ENCODE measurements at regions not wholly inside any gene's neighbourhood (a gene's known extent, or its start where the extent isn't known, plus 50 kb on each side); places are given as distances from the start of the nearest gene placed in this dataset.

GRCh38 chr14:34334329-34334728, 127.7 kb downstream of the SPTSSA start:
- no peak for DNase-seq (ENCODE audit: insufficient read length, low spot score, missing footprints)

GRCh38 chr14:34331728-34332623, 130.1 kb downstream of the SPTSSA start:
- no peaks in the 10 kb centered on the region for H3K36me3 ChIP-seq (ENCODE audit: insufficient read depth, low read length)
- no peaks in the 10 kb centered on the region for H3K27me3 ChIP-seq (ENCODE audit: insufficient read depth, low read length)
- peak overlapping the region; percentile 28 for H3K4me3 ChIP-seq (ENCODE audit: insufficient read depth, low read length)
- peak overlapping the region; percentile 48 for H3K4me2 ChIP-seq (ENCODE audit: insufficient read depth, low read length)
- no peaks in the 10 kb centered on the region for H3K79me2 ChIP-seq (ENCODE audit: insufficient read depth, low read length)
- no peaks in the 10 kb centered on the region for H3K9me3 ChIP-seq (ENCODE audit: low read depth, low read length)
- H2AFZ ChIP-seq (ENCODE audit: low read length) = peak overlapping the region; percentile 88
- H4K20me1 ChIP-seq (ENCODE audit: insufficient read depth, low read length) = no peaks in the 10 kb centered on the region
- peaks cover 5% of the 10 kb centered on the region for H3K4me1 ChIP-seq (ENCODE audit: insufficient read depth, low read length)
- H3K27ac ChIP-seq (ENCODE audit: low read depth, low read length) = peak overlapping the region; percentile 53
- DNase-seq (ENCODE audit: insufficient read length, low spot score, missing footprints) = no peak
- peak; percentile 85 for TF ChIP-seq CTCF (IDR thresholded peaks at IDR 0.05; ENCODE audit: extremely low read depth, low read depth, low read length)

More at GRCh38 chr14:34334329-34334728, 127.7 kb downstream of the SPTSSA start:
- no peaks in the 10 kb centered on the region for H3K27me3 ChIP-seq (ENCODE audit: insufficient read depth, low read length)
- H3K9me3 ChIP-seq (ENCODE audit: low read depth, low read length) = no peaks in the 10 kb centered on the region
- peaks cover 5% of the 10 kb centered on the region for H3K4me1 ChIP-seq (ENCODE audit: insufficient read depth, low read length)
- H3K79me2 ChIP-seq (ENCODE audit: insufficient read depth, low read length) = no peaks in the 10 kb centered on the region
- H3K4me2 ChIP-seq (ENCODE audit: insufficient read depth, low read length) = no peak overlapping the region
- no peaks in the 10 kb centered on the region for H3K36me3 ChIP-seq (ENCODE audit: insufficient read depth, low read length)
- H2AFZ ChIP-seq (ENCODE audit: low read length) = no peak overlapping the region
- TF ChIP-seq CTCF (IDR thresholded peaks at IDR 0.05; ENCODE audit: extremely low read depth, low read depth, low read length) = no peak
- H4K20me1 ChIP-seq (ENCODE audit: insufficient read depth, low read length) = no peaks in the 10 kb centered on the region
- H3K4me3 ChIP-seq (ENCODE audit: insufficient read depth, low read length) = no peak overlapping the region
- H3K27ac ChIP-seq (ENCODE audit: low read depth, low read length) = no peak overlapping the region

- Histone ChIP-seq H3K4me2 (ENCODE audit: insufficient read depth, low read length) (no peak overlapping the region), H3K36me3 (ENCODE audit: insufficient read depth, low read length) (no peaks in the 10 kb centered on the region), H3K4me3 (ENCODE audit: insufficient read depth, low read length) (no peak overlapping the region), H2AFZ (ENCODE audit: low read length) (no peak overlapping the region), H4K20me1 (ENCODE audit: insufficient read depth, low read length) (no peaks in the 10 kb centered on the region), H3K9me3 (ENCODE audit: low read depth, low read length) (no peaks in the 10 kb centered on the region), H3K79me2 (ENCODE audit: insufficient read depth, low read length) (no peaks in the 10 kb centered on the region), H3K27ac (ENCODE audit: low read depth, low read length) (no peak overlapping the region), H3K27me3 (ENCODE audit: insufficient read depth, low read length) (no peaks in the 10 kb centered on the region), H3K4me1 (ENCODE audit: insufficient read depth, low read length) (peaks cover 5% of the 10 kb centered on the region)
- DNase-seq (ENCODE audit: insufficient read length, low spot score, missing footprints) = no peak
- no peak for TF ChIP-seq CTCF (IDR thresholded peaks at IDR 0.05; ENCODE audit: extremely low read depth, low read depth, low read length)
These were observed 131.2 kb downstream of the SPTSSA start for GRCh38 chr14:34330846-34331245.

GRCh38 chr14:34329301-34329700, 132.7 kb downstream of the SPTSSA start:
- H3K4me1 ChIP-seq (ENCODE audit: insufficient read depth, low read length) = peaks cover 5% of the 10 kb centered on the region
- no peaks in the 10 kb centered on the region for H3K27me3 ChIP-seq (ENCODE audit: insufficient read depth, low read length)
- no peaks in the 10 kb centered on the region for H3K79me2 ChIP-seq (ENCODE audit: insufficient read depth, low read length)
- no peaks in the 10 kb centered on the region for H3K36me3 ChIP-seq (ENCODE audit: insufficient read depth, low read length)
- H3K4me3 ChIP-seq (ENCODE audit: insufficient read depth, low read length) = no peak overlapping the region
- no peak for TF ChIP-seq CTCF (IDR thresholded peaks at IDR 0.05; ENCODE audit: extremely low read depth, low read depth, low read length)
- H3K27ac ChIP-seq (ENCODE audit: low read depth, low read length) = no peak overlapping the region
- no peak overlapping the region for H3K4me2 ChIP-seq (ENCODE audit: insufficient read depth, low read length)
- no peak overlapping the region for H2AFZ ChIP-seq (ENCODE audit: low read length)
- DNase-seq (ENCODE audit: insufficient read length, low spot score, missing footprints) = no peak
- H3K9me3 ChIP-seq (ENCODE audit: low read depth, low read length) = no peaks in the 10 kb centered on the region
- H4K20me1 ChIP-seq (ENCODE audit: insufficient read depth, low read length) = no peaks in the 10 kb centered on the region

Measured in osteoblast (primary cell).